ENCODE measurements at regions not wholly inside any gene's neighbourhood (a gene's known extent, or its start where the extent isn't known, plus 50 kb on each side); places are given as distances from the start of the nearest gene placed in this dataset.
A peak's percentile ranks its signal among the peaks of the same experiment; 100 is the strongest.

DNA sequence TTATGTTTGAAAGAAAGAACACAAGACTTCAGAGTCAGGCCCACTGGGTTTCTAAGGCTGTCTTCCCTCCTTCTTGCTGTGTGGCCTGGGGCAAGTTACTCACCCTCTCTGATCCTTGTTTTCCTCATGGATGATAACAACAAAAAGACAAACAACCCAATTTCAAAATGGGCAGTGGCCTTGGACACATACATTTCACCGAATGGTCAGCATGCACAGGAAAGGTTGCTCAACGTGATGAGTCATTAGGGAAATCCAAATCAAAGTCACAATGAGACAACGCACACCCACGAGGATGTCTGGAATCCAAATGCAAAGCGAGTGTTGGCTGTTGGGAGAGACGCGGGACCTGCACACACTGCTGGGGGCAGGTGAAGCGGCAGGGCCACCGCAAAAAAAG is 50.8 kb upstream of the PPP2R2C start:
- no peak for TF ChIP-seq CTCF (IDR thresholded peaks at IDR 0.05; ENCODE audit: low read depth, low read length)
- H3K9me3 ChIP-seq (ENCODE audit: low read depth), result no peaks in the 10 kb centered on the region
- no peaks in the 10 kb centered on the region for H3K4me1 ChIP-seq (ENCODE audit: low read depth)

DNA sequence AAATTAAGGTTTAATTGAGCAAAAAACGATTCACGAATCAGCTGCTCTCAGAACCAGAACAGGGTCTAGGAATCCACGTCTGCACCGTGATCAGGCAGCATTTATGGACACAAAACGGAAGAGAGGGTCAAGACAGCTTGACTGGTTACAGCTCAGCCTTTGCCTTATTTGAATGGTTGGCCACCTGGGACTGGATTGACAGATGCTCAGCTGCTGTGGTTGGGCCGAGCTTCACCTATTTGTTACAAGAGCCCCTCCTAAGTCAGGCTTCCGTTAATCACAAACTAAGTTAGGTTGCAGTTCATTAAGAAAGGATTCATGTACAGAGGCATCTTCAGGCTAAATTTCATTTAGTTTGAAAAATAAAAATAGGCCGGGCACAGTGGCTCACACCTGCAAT is 50.6 kb upstream of the MAN2B2 start:
- Histone ChIP-seq H3K27me3 (no peaks in the 10 kb centered on the region), H3K4me1 (ENCODE audit: low read depth) (no peaks in the 10 kb centered on the region), H3K4me3 (no peak overlapping the region), H3K9me3 (ENCODE audit: low read depth) (no peaks in the 10 kb centered on the region), H3K36me3 (no peaks in the 10 kb centered on the region), H3K27ac (no peak overlapping the region)
- no peak for DNase-seq (ENCODE audit: low read depth in 1 of 2, low spot score in 1 of 2)
- TF ChIP-seq CTCF (IDR thresholded peaks at IDR 0.05; ENCODE audit: low read depth, low read length), result no peak

More for the DNA sequence above, 50.8 kb upstream of the PPP2R2C start:
- Histone ChIP-seq H3K27ac (no peak overlapping the region), H3K4me3 (no peak overlapping the region), H3K27me3 (no peaks in the 10 kb centered on the region), H3K36me3 (no peaks in the 10 kb centered on the region)
- peak in 1 of 2 donors; percentile 14 for DNase-seq (ENCODE audit: low read depth in 1 of 2, low spot score in 1 of 2)

All from cardiac muscle cell (in vitro differentiated cells and primary cell).